ENCODE measurements at regions not wholly inside any gene's neighbourhood (a gene's known extent, or its start where the extent isn't known, plus 50 kb on each side); places are given as distances from the start of the nearest gene placed in this dataset.

- H3K9me3 Mint-ChIP-seq: no peaks in the 10 kb centered on the region
- no peaks in the 10 kb centered on the region for H3K36me3 Mint-ChIP-seq
- ATAC-seq (peak; percentile 47), DNase-seq (ENCODE audit: low spot score) (peak; percentile 13)
- H3K27ac Mint-ChIP-seq: no peak overlapping the region
- H3K27me3 Mint-ChIP-seq (ENCODE audit: low read depth): no peaks in the 10 kb centered on the region
- H3K4me1 Mint-ChIP-seq: peaks cover 16% of the 10 kb centered on the region
- ChIA-PET POLR2A (no interaction called here), CTCF (interaction anchor here (1.0 to 1.2 kb wide), 2 partner anchors 67 to 322 kb away, joined by 3 to 4 read pairs; no protein-coding TSS in a partner anchor)
- H3K4me3 Mint-ChIP-seq: no peak overlapping the region
- TF ChIP-seq NR3C1 (CRISPR knock-in tag; conservative IDR thresholded peaks at IDR 0.05; ENCODE audit: low read depth): no peak
- TF ChIP-seq FOXP1 (CRISPR knock-in tag; IDR thresholded peaks at IDR 0.05; ENCODE audit: borderline replicate concordance): peak; percentile 59
- TF ChIP-seq ZNF263 (CRISPR knock-in tag; IDR thresholded peaks at IDR 0.05; ENCODE audit: low read depth): no peak
- TF ChIP-seq USF2 (CRISPR knock-in tag; IDR thresholded peaks at IDR 0.05): no peak
These were observed 154.5 kb upstream of the RBMS1 start for GRCh38 chr2:160647967-160648685.

GRCh38 chr2:160649698-160650097 lies 156.1 kb upstream of the RBMS1 start:
- H3K36me3 Mint-ChIP-seq: no peaks in the 10 kb centered on the region
- ChIA-PET CTCF (interaction anchor here (1.2 to 1.5 kb wide), 2 partner anchors 269 to 321 kb away, joined by 3 to 5 read pairs; no protein-coding TSS in a partner anchor), POLR2A (interaction anchor here (0.7 kb wide), 1 partner anchor 542 kb away, joined by 3 read pairs; no protein-coding TSS in a partner anchor)
- H3K4me1 Mint-ChIP-seq: peaks cover 16% of the 10 kb centered on the region
- H3K27ac Mint-ChIP-seq: no peak overlapping the region
- no peak for DNase-seq (ENCODE audit: low spot score)
- H3K4me3 Mint-ChIP-seq: no peak overlapping the region
- H3K9me3 Mint-ChIP-seq: no peaks in the 10 kb centered on the region
- H3K27me3 Mint-ChIP-seq (ENCODE audit: low read depth): no peaks in the 10 kb centered on the region
- no peak for ATAC-seq
- TF ChIP-seq MYBL2 (CRISPR knock-in tag; IDR thresholded peaks at IDR 0.05): no peak
- TF ChIP-seq CBFB (CRISPR knock-in tag; IDR thresholded peaks at IDR 0.05; ENCODE audit: low read depth): no peak
- TF ChIP-seq ZNF396 (CRISPR knock-in tag; IDR thresholded peaks at IDR 0.05; ENCODE audit: borderline replicate concordance): no peak
- TF ChIP-seq SP1 (CRISPR knock-in tag; conservative IDR thresholded peaks at IDR 0.05): no peak
- no peak for TF ChIP-seq ZBTB43 (CRISPR knock-in tag; IDR thresholded peaks at IDR 0.05)
- no peak for TF ChIP-seq KAT7 (CRISPR knock-in tag; IDR thresholded peaks at IDR 0.05; ENCODE audit: borderline replicate concordance)
- TF ChIP-seq, protein P1, sequence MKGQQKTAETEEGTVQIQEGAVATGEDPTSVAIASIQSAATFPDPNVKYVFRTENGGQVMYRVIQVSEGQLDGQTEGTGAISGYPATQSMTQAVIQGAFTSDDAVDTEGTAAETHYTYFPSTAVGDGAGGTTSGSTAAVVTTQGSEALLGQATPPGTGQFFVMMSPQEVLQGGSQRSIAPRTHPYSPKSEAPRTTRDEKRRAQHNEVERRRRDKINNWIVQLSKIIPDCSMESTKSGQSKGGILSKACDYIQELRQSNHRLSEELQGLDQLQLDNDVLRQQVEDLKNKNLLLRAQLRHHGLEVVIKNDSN (CRISPR knock-in tag; IDR thresholded peaks at IDR 0.05): no peak
- TF ChIP-seq, protein P2, sequence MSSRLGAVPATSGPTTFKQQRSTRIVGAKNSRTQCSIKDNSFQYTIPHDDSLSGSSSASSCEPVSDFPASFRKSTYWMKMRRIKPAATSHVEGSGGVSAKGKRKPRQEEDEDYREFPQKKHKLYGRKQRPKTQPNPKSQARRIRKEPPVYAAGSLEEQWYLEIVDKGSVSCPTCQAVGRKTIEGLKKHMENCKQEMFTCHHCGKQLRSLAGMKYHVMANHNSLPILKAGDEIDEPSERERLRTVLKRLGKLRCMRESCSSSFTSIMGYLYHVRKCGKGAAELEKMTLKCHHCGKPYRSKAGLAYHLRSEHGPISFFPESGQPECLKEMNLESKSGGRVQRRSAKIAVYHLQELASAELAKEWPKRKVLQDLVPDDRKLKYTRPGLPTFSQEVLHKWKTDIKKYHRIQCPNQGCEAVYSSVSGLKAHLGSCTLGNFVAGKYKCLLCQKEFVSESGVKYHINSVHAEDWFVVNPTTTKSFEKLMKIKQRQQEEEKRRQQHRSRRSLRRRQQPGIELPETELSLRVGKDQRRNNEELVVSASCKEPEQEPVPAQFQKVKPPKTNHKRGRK (CRISPR knock-in tag; IDR thresholded peaks at IDR 0.05; ENCODE audit: borderline replicate concordance): no peak
- TF ChIP-seq SOX15 (CRISPR knock-in tag; IDR thresholded peaks at IDR 0.05): no peak
- TF ChIP-seq TEAD1 (CRISPR knock-in tag; IDR thresholded peaks at IDR 0.05): no peak

DNA sequence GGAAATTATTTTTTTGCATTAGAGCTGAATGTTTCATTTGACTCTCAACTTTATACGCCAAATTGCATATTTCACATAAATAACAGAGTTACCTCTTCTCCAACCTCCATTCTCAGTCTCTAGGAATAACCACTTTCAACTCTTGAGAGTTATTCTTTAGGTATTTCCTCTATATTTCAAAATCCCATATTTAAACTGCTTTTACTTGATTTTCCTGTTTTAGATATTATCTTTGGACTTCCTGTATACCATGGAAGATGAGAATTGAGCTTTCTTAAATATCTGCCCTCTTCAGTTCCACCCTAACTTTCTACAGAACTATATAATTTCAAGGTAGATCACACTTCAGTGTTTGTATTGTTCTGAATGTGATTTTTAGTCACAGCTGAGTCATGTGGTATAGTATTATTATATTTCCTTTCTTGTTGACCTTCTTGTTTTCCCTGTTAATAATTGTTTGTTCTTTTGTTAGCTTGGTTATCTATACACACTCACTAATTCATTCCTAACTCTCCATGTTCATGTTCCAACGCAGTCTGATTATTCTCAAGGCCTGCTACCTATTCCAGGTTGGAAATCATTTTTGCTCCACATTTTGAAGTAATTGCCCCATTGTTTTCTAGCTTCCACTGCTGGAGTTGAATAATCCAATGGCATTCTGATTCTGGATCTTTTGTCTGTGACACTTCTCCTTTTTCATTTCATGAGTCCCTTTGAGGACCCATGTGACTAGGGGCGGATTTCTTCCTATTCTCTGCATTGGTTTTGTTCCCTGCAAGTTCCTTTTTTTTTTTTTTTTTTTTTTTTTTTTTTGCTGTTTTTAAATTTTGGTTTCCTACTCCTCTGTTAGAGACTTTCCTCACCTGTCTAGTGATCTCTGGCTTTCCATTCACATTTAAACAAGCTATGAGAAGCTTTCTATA lies 156.8 kb upstream of the RBMS1 start:
- H3K4me1 Mint-ChIP-seq: peaks cover 16% of the 10 kb centered on the region
- ATAC-seq: no peak
- H3K36me3 Mint-ChIP-seq: no peaks in the 10 kb centered on the region
- no peak overlapping the region for H3K4me3 Mint-ChIP-seq
- H3K27me3 Mint-ChIP-seq (ENCODE audit: low read depth): no peaks in the 10 kb centered on the region
- no peak for DNase-seq (ENCODE audit: low spot score)
- no peak overlapping the region for H3K27ac Mint-ChIP-seq
- ChIA-PET CTCF (interaction anchor here (1.5 kb wide), 1 partner anchor 268 kb away, joined by 5 read pairs; no protein-coding TSS in a partner anchor), POLR2A (interaction anchor here (0.6 to 0.7 kb wide), 2 partner anchors 310 to 543 kb away, joined by 3 to 7 read pairs; no protein-coding TSS in a partner anchor)
- H3K9me3 Mint-ChIP-seq: no peaks in the 10 kb centered on the region
- TF ChIP-seq, protein P3, sequence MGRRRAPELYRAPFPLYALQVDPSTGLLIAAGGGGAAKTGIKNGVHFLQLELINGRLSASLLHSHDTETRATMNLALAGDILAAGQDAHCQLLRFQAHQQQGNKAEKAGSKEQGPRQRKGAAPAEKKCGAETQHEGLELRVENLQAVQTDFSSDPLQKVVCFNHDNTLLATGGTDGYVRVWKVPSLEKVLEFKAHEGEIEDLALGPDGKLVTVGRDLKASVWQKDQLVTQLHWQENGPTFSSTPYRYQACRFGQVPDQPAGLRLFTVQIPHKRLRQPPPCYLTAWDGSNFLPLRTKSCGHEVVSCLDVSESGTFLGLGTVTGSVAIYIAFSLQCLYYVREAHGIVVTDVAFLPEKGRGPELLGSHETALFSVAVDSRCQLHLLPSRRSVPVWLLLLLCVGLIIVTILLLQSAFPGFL (CRISPR knock-in tag; IDR thresholded peaks at IDR 0.05; ENCODE audit: borderline replicate concordance): no peak
- TF ChIP-seq ZNF317 (CRISPR knock-in tag; IDR thresholded peaks at IDR 0.05; ENCODE audit: borderline replicate concordance, low read depth): no peak
- TF ChIP-seq ZBTB43 (CRISPR knock-in tag; IDR thresholded peaks at IDR 0.05): no peak
- no peak for TF ChIP-seq GRHL2 (CRISPR knock-in tag; IDR thresholded peaks at IDR 0.05; ENCODE audit: insufficient replicate concordance, severe bottlenecking)
- no peak for TF ChIP-seq SMAD3 (CRISPR knock-in tag; IDR thresholded peaks at IDR 0.05; ENCODE audit: borderline replicate concordance)
- TF ChIP-seq JUN (CRISPR knock-in tag; IDR thresholded peaks at IDR 0.05): no peak
- no peak for TF ChIP-seq IRF1 (CRISPR knock-in tag; IDR thresholded peaks at IDR 0.05)
- no peak for TF ChIP-seq ZNF416 (CRISPR knock-in tag; IDR thresholded peaks at IDR 0.05)
